Thyroid gland (tissue), 4 donors: ENCODE measurements at regions not wholly inside any gene's neighbourhood (a gene's known extent, or its start where the extent isn't known, plus 50 kb on each side); places are given as distances from the start of the nearest gene placed in this dataset.

ENCODE experiments used
- POLR2A ChIP-seq, 2 donors: fragments of 450-650 bp; IDR thresholded peaks; one replicate each; pipeline ENCODE4 v1.6.1; 2017; ENCODE audit warnings: antibody characterized with exemption in 2 of 2, mild to moderate bottlenecking in 2 of 2, moderate library complexity in 1 of 2
- TF ChIP-seq, protein P1 (sequence below), 6 experiments: fragments of 200-600 bp in 3 of 6; fragments of 450-650 bp in 3 of 6; sonication (generic) in 3 of 6; IDR thresholded peaks; one replicate each; pipeline ENCODE4 v1.5.1; 2016 to 2019; ENCODE audit warnings: antibody characterized with exemption in 6 of 6, mild to moderate bottlenecking in 2 of 6, inconsistent platforms in 1 of 6, moderate library complexity in 1 of 6

DNA sequence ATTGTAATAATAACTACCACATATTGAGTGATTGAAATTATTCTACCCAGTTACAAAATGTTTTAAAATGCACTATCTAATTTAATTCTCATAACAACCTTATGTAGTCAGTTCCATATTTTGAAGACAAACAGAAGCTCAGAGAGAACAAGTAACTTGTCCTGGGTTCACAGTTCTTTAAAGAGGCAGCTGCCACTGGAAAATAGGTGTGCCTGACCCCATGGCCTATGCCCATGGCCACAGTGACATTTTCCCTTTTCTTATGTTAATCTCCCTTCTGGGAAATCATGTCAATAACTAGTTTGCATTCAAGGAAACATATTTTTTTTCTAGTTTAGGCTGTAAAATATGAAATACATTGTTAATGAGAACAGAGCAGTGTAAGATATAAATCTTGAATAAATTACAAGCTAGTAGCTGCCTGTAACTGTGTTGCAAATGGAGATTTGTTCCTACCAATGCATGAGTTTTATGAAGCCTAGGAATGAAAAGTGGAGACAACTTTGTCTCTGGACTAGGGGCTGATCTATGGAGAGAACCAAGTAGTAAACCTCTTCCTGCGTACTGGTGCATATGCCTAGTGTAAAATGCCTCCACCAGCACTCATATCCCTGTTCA lies 1018.0 kb downstream of the NTRK3 start:
- TF ChIP-seq, protein P1, sequence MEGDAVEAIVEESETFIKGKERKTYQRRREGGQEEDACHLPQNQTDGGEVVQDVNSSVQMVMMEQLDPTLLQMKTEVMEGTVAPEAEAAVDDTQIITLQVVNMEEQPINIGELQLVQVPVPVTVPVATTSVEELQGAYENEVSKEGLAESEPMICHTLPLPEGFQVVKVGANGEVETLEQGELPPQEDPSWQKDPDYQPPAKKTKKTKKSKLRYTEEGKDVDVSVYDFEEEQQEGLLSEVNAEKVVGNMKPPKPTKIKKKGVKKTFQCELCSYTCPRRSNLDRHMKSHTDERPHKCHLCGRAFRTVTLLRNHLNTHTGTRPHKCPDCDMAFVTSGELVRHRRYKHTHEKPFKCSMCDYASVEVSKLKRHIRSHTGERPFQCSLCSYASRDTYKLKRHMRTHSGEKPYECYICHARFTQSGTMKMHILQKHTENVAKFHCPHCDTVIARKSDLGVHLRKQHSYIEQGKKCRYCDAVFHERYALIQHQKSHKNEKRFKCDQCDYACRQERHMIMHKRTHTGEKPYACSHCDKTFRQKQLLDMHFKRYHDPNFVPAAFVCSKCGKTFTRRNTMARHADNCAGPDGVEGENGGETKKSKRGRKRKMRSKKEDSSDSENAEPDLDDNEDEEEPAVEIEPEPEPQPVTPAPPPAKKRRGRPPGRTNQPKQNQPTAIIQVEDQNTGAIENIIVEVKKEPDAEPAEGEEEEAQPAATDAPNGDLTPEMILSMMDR (IDR thresholded peaks at IDR 0.05), result no peak
- TF ChIP-seq POLR2A (IDR thresholded peaks at IDR 0.05), result no peak
